K562 (cell line): ENCODE measurements at regions not wholly inside any gene's neighbourhood (a gene's known extent, or its start where the extent isn't known, plus 50 kb on each side); places are given as distances from the start of the nearest gene placed in this dataset.

Experiments
- ATAC-seq: fragments of 200-7000 bp; cut with Tn5 transposase; 3 replicates; pipeline ENCODE4 v1.9.1; 2020; ENCODE audit warnings: moderate library complexity
- BruUV-seq: library from RNA; stranded (reverse); fragments of 400-500 nt; replicated peaks from 2 replicates; lab custom pipeline; 2021; lab: Mats Ljungman, UMichigan
- CTCF ChIA-PET: fragments of 300-600 bp; formaldehyde crosslinking; extraction: SDS; loops from one replicate; lab custom pipeline; 2021; ENCODE audit warnings: low intra/inter-chr PET ratio; lab: Yijun Ruan, JAX
- POLR2A ChIA-PET: fragments of 300-600, 350-650 bp; sonication (Branson Sonifier 250); formaldehyde crosslinking; extraction: SDS; loops from one replicate; lab custom pipeline; 2021; ENCODE audit warnings: antibody characterized with exemption, inconsistent platforms; lab: Yijun Ruan, JAX
- DNase-seq, 4 experiments: peaks; one replicate each; pipeline versions ENCODE4 v3.0.0 to v3.0.0-alpha.2; 2011 to 2018; ENCODE audit warnings: low spot score in 3 of 4, mixed read lengths in 3 of 4; ENCODE audit errors: extremely low read depth in 1 of 4
- FAIRE-seq: peaks from 2 replicates; lab custom pipeline; 2011; peaks lifted over from hg19 to GRCh38; lab: Jason Lieb, UNC
- H2AFZ ChIP-seq: 2 replicates; pipeline ENCODE4 v1.6.0; 2011; ENCODE audit warnings: low read depth, low read length, control low read depth, inconsistent platforms
- H3K27ac ChIP-seq: fragments of 200-600 bp; 3 replicates; pipeline ENCODE4 v1.8.0; 2011; ENCODE audit warnings: low read depth, mild to moderate bottlenecking, control low read depth, inconsistent platforms, low read length, moderate library complexity, mixed read lengths; ENCODE audit errors: extremely low read depth
- H3K27me3 ChIP-seq, 2 experiments: fragments of 300-600 bp in 1 of 2; 2 replicates in 1 of 2; 3 replicates in 1 of 2; pipeline versions ENCODE4 v1.6.0 to v1.8.0; 2011; ENCODE audit warnings: inconsistent platforms in 2 of 2, low read length in 2 of 2, mild to moderate bottlenecking in 1 of 2, mixed read lengths in 1 of 2, moderate library complexity in 1 of 2; ENCODE audit not compliant: control insufficient read depth in 2 of 2, insufficient read depth in 2 of 2
- H3K36me3 ChIP-seq: fragments of 300-600 bp; 3 replicates; pipeline ENCODE4 v1.8.0; 2011; ENCODE audit warnings: mild to moderate bottlenecking, low read length, inconsistent platforms; ENCODE audit not compliant: control insufficient read depth, insufficient read depth
- H3K4me1 ChIP-seq, 2 experiments: fragments of 200-600 bp in 1 of 2; replicated peaks in 1 of 2; 2 replicates in 1 of 2; 3 replicates in 1 of 2; pipeline versions ENCODE4 v1.5.1 to v1.8.0; 2011; ENCODE audit warnings: inconsistent platforms in 2 of 2, low read length in 2 of 2, mild to moderate bottlenecking in 1 of 2, mixed read lengths in 1 of 2, moderate library complexity in 1 of 2; ENCODE audit not compliant: control insufficient read depth in 2 of 2, insufficient read depth in 2 of 2
- H3K4me2 ChIP-seq: 2 replicates; pipeline ENCODE4 v1.6.1; 2011; ENCODE audit warnings: low read length, control low read depth, inconsistent platforms, mixed read lengths; ENCODE audit not compliant: insufficient read depth
- H3K4me3 ChIP-seq: fragments of 200-600 bp; sonication (generic), shearing (Covaris generic); 2 replicates; pipeline ENCODE4 v1.5.1; 2016; ENCODE audit warnings: control low read depth, inconsistent platforms
- H3K79me2 ChIP-seq: fragments of 200-600 bp; 3 replicates; pipeline ENCODE4 v1.8.0; 2011; ENCODE audit warnings: low read length, inconsistent platforms; ENCODE audit not compliant: control insufficient read depth, insufficient read depth
- H3K9ac ChIP-seq, 2 experiments: 2 replicates each; pipeline versions ENCODE4 v1.6.0 to v1.6.1; 2011; ENCODE audit warnings: low read depth in 2 of 2, low read length in 2 of 2, control low read depth in 1 of 2, inconsistent platforms in 1 of 2, mild to moderate bottlenecking in 1 of 2, mixed read lengths in 1 of 2; ENCODE audit not compliant: insufficient read depth in 1 of 2
- H3K9me1 ChIP-seq: one replicate; pipeline ENCODE4 v1.6.0; 2011; ENCODE audit warnings: inconsistent platforms, mild to moderate bottlenecking, low read length, moderate library complexity; ENCODE audit not compliant: control insufficient read depth, insufficient read depth
- H3K9me3 ChIP-seq: replicated peaks from 2 replicates; pipeline ENCODE4 v1.5.1; 2011; ENCODE audit warnings: low read depth, low read length, inconsistent platforms; ENCODE audit not compliant: control insufficient read depth, insufficient read depth
- H4K20me1 ChIP-seq: replicated peaks from 2 replicates; pipeline ENCODE4 v1.6.1; 2011; ENCODE audit warnings: low read length, inconsistent platforms, mixed read lengths; ENCODE audit not compliant: control insufficient read depth, insufficient read depth
- CHD1 ChIP-seq: fragments of 200-600 bp; sonication (generic); IDR thresholded peaks from one replicate; pipeline ENCODE4 v1.6.1; 2012; ENCODE audit warnings: mild to moderate bottlenecking, moderate library complexity, low read length, inconsistent platforms
- EP400 ChIP-seq: fragments of 450-650 bp; IDR thresholded peaks from 2 replicates; pipeline ENCODE4 v1.6.1; 2017; ENCODE audit warnings: antibody characterized with exemption, mild to moderate bottlenecking, moderate library complexity
- ETV1 ChIP-seq: fragments of 450-650 bp; conservative IDR thresholded peaks from 2 replicates; pipeline ENCODE4 v1.6.1; 2016; ENCODE audit warnings: missing genetic modification characterization, control low read depth, low read depth, missing compliant biosample characterization
- FIP1L1 ChIP-seq: fragments of 200-400 bp; formaldehyde crosslinking; IDR thresholded peaks from 2 replicates; pipeline ENCODE4 v1.6.1; 2018; ENCODE audit warnings: mild to moderate bottlenecking, low read depth, low read length; ENCODE audit not compliant: poor library complexity, severe bottlenecking
- LCOR ChIP-seq: sonication (generic); formaldehyde crosslinking; IDR thresholded peaks from 2 replicates; pipeline ENCODE4 v1.8.0; 2022; ENCODE audit warnings: mild to moderate bottlenecking, missing genetic modification reagents
- MTA2 ChIP-seq: fragments of 450-650 bp; IDR thresholded peaks from 2 replicates; pipeline ENCODE4 v1.6.1; 2016; ENCODE audit warnings: low read depth
- PCBP2 ChIP-seq: fragments of 200-400 bp; formaldehyde crosslinking; IDR thresholded peaks from 2 replicates; pipeline ENCODE4 v1.6.1; 2018; ENCODE audit warnings: low read length, low read depth, mild to moderate bottlenecking, moderate library complexity; ENCODE audit not compliant: poor library complexity, severe bottlenecking
- ZNF586 ChIP-seq: fragments of 450-650 bp; formaldehyde crosslinking; conservative IDR thresholded peaks from 2 replicates; pipeline ENCODE4 v1.4.0; 2020; ENCODE audit warnings: mild to moderate bottlenecking, moderate library complexity
- WGBS: fragments of 100-300 bp; shearing (Covaris generic); methylation state at CpG from one replicate; pipeline ENCODE4 v1.1.6; 2016; ENCODE audit warnings: low coverage, mixed read lengths; ENCODE audit not compliant: insufficient coverage; ENCODE audit errors: missing lambda C conversion rate; 5-methylcytosine and 5-hydroxymethylcytosine counted together
- in situ Hi-C: fragments of 300-500 bp; cut with MboI; formaldehyde crosslinking; loops from 4 replicates; pipeline ENCODE4 v1.15.0; 2018; ENCODE audit warnings: inconsistent platforms, mixed read lengths
- intact Hi-C: fragments of 100-400 bp; cut with micrococcal nuclease; formaldehyde crosslinking; loops from 2 replicates; pipeline ENCODE4 v1.14.2; 2022
- TF ChIP-seq, protein P1 (sequence below): fragments of 450-650 bp; conservative IDR thresholded peaks from 2 replicates; pipeline ENCODE4 v1.6.1; 2016; ENCODE audit warnings: missing genetic modification characterization, low read depth, mild to moderate bottlenecking, control low read depth, missing compliant biosample characterization

DNA sequence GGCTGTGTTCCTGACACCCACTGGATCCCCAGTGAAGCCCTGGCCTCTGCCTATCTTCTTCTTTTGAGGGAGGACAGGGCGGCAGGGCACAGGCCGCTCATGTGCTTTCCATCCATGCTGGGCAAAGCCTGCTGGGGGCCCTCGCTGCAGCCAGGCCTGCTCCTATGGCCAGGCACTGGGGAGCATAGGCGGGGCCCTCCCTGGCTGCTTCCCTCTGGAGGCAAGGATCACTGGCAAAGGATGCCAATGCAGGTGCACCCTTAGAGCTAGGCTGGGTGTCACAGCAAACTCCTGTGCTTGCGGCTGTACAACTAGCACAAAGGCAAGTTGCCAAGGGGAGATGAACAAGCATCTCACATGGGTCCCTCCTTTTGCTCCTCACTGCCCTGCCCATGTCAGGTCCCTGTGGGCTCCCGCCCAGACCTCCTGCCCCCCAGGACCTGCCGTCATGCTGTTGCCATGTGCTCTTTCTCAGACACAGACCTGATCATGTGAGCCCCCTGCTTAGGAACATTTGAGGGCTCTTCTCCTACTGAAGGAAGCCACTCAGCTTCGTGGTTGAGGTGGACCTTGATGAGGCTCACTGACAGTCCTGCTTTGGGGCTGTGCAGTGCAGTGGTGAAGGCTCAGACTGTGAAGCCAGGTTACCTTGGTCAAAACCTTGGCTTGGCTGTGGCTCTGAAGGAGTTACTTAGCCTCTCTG, 393.6 kb downstream of the PTPRU start:
- H3K4me3 ChIP-seq = no peak overlapping the region
- no peak overlapping the region for H3K4me2 ChIP-seq
- BruUV-seq = no TSS peak
- CTCF ChIA-PET = no interaction called here
- no peaks in the 10 kb centered on the region for H3K9me3 ChIP-seq
- no peaks in the 10 kb centered on the region for H3K9me1 ChIP-seq
- H3K27me3 ChIP-seq = peaks cover 2 to 39% of the 10 kb centered on the region in 2 experiments; a peak in 4 of 5 replicates
- intact Hi-C loops = no loop called here
- peaks cover 12% of the 10 kb centered on the region; the same call in 1 of the 2 replicates for H4K20me1 ChIP-seq
- H2AFZ ChIP-seq = no peak overlapping the region
- no peak overlapping the region for H3K9ac ChIP-seq
- TF ChIP-seq CHD1 = no peak
- TF ChIP-seq PCBP2 = no peak
- TF ChIP-seq ZNF586 = no peak
- no peak for TF ChIP-seq EP400
- TF ChIP-seq ETV1 (tag) = no peak
- TF ChIP-seq, protein P1, sequence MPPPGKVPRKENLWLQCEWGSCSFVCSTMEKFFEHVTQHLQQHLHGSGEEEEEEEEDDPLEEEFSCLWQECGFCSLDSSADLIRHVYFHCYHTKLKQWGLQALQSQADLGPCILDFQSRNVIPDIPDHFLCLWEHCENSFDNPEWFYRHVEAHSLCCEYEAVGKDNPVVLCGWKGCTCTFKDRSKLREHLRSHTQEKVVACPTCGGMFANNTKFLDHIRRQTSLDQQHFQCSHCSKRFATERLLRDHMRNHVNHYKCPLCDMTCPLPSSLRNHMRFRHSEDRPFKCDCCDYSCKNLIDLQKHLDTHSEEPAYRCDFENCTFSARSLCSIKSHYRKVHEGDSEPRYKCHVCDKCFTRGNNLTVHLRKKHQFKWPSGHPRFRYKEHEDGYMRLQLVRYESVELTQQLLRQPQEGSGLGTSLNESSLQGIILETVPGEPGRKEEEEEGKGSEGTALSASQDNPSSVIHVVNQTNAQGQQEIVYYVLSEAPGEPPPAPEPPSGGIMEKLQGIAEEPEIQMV (tag) = no peak
- no peak for TF ChIP-seq FIP1L1
- no peak for TF ChIP-seq LCOR
- TF ChIP-seq MTA2 = no peak
- TF ChIP-seq, all 486 proteins: peak for 0
- under 1% methylated on average over 8 of the region's 8 CpGs for WGBS
- DNase-seq (no peak), FAIRE-seq (no peak), ATAC-seq (no peak)
- Histone ChIP-seq H3K4me1 (no peaks in the 10 kb centered on the region), H3K79me2 (no peaks in the 10 kb centered on the region), H3K36me3 (no peaks in the 10 kb centered on the region), H3K27ac (no peak overlapping the region)
- in situ Hi-C loops = no loop called here
- POLR2A ChIA-PET = no interaction called here
